GM13977 (cell line): ENCODE measurements at regions not wholly inside any gene's neighbourhood (a gene's known extent, or its start where the extent isn't known, plus 50 kb on each side); places are given as distances from the start of the nearest gene placed in this dataset.

ENCODE experiments used
- DNase-seq: peaks from one replicate; pipeline ENCODE4 v3.0.0; 2012; ENCODE audit warnings: low spot score
- CTCF ChIP-seq: IDR thresholded peaks from 2 replicates; pipeline ENCODE4 v1.5.1; 2012; ENCODE audit warnings: mild to moderate bottlenecking, control low read depth; ENCODE audit not compliant: insufficient read depth; ENCODE audit errors: extremely low read depth, missing control alignments
- in situ Hi-C: fragments of 300-500 bp; cut with MboI; formaldehyde crosslinking; loops from one replicate; pipeline ENCODE4 v1.12.0; 2022; ENCODE audit warnings: low sequenced_read_pairs, low pct_unique_long_range_greater_than_20kb, mixed read lengths, inconsistent platforms; ENCODE audit not compliant: unreplicated experiment

- in situ Hi-C loops = no loop called here
- no peak for TF ChIP-seq CTCF
- no peak for DNase-seq
Measured at GRCh38 chr4:11013094-11013664, 328.6 kb upstream of the CLNK start.

- TF ChIP-seq CTCF = no peak
- no peak for DNase-seq
- in situ Hi-C loops = no loop called here
Measured at GRCh38 chr4:11011249-11011648, 326.7 kb upstream of the CLNK start.

GRCh38 chr4:11010624-11011023 is 326.1 kb upstream of the CLNK start:
- in situ Hi-C loops = no loop called here
- TF ChIP-seq CTCF = no peak

GRCh38 chr4:11009281-11009680 is 324.7 kb upstream of the CLNK start:
- no peak for TF ChIP-seq CTCF
- in situ Hi-C loops = no loop called here
- no peak for DNase-seq

More at GRCh38 chr4:11010624-11011023, 326.1 kb upstream of the CLNK start:
- DNase-seq = no peak

- no peak for TF ChIP-seq CTCF
- in situ Hi-C loops = no loop called here
- no peak for DNase-seq
Measured at GRCh38 chr4:11005300-11005699, 320.7 kb upstream of the CLNK start.

GRCh38 chr4:11004818-11005217 is 320.2 kb upstream of the CLNK start:
- in situ Hi-C loops = no loop called here
- TF ChIP-seq CTCF = no peak
- no peak for DNase-seq

GRCh38 chr4:11002961-11003360 is 318.4 kb upstream of the CLNK start:
- TF ChIP-seq CTCF = no peak
- in situ Hi-C loops = no loop called here
- no peak for DNase-seq
